GM19438 (cell line): ENCODE measurements at regions not wholly inside any gene's neighbourhood (a gene's known extent, or its start where the extent isn't known, plus 50 kb on each side); places are given as distances from the start of the nearest gene placed in this dataset.

ENCODE experiments used
- ATAC-seq: cut with Tn5 transposase; IDR thresholded peaks from one replicate; pipeline ENCODE4 v1.9.1; 2021; ENCODE audit warnings: low read depth; ENCODE audit not compliant: unreplicated experiment

DNA sequence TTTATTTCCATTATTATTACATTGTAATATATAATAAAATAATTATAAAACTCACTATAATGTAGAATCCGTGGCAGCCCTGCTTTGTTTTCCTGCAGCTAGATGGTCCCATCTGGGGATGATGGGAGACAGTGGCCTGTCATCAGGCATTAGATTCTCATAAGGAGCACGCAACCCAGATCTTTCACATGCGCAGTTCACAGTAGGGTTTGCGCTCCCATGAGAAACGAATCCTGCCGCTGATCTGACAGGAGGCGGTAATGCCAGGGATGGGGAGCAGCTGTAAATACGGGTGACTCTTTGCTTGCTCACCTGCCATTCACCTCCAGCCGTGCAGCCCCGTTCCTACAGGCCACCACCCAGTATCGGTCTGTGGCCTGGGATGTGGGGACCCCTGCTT, 1879.3 kb upstream of the WWC1 start:
- no peak for ATAC-seq

DNA sequence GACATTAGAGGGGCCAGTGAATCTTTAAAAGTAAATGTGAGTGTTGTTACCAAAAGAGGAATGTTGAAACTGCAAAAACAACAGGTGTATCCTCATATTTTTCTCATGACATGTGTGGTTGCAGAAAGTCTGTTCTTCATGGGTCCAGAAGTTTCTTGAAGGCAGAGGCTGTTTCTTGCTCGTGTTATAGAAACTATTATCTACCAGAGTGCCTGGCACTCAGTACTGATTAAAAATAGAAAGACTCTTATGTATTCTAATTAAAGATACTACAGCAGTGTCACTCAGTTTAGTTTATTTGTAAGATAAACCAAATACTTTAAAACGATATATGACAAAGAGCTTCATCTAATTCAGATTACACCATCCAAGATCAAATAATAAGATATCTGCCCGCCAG, 1864.2 kb upstream of the WWC1 start:
- no peak for ATAC-seq

DNA sequence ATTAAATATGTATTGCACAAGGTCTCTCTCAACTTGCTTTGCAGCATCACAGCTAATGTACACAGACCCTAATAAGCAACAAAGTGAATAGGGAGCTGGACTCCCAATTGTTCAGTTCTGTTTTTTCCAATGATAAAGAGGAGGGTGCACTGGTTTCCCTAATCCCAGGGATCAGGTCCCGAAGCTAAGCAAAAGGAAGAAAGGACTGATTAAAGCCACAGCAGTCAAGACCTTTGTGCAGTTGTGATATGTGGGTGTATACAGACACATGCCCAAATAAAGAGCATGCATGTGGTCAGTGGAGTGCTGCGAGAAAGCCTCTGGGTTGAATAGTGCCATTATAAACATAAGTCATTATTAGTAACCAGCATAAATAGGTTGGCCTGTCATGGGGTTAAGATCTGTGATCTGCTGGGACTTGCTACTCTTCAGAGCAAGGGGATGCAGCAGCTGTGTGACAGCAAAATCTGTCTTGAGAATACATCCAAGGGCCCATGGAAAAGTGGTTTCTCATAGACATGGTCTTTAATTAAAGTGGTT, 1863.1 kb upstream of the WWC1 start:
- ATAC-seq: no peak

DNA sequence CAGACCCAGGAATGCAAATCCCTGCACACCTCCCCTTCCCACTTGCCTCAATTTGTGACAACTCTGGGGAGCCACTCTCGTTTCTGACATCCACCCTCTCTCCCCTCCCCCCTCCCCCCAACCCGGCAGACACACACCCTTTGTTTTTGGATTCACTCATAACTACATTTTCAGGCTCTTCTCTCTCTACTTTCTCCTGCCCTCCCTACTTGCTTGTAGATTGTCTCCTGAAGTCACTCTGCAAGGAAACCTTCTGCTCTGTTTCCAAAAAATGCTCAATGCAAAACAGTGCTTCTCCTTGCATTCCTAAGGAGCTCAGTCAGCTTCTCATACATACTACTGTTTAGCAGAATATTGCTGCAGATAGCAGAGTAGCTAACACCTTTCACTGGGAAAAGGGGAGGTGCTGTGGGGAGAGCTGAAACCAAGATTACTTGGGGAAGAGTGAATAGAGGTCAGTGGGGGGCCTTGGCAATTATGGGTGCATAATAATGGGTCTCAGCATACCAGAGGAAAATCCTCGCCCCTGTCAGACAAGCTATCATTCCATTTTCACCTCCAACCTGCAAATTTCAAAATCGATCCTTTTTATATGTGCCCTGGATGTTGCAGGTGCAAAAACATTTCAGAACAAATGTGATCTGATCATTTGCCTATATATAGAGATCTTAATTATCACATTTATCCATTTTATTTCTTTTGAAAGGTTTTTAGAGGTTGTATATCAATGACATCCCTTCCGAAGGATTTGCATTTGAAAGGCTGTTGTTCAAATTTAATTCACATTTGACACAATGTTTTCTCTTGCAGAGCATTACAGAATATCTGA, 1860.7 kb upstream of the WWC1 start:
- no peak for ATAC-seq

DNA sequence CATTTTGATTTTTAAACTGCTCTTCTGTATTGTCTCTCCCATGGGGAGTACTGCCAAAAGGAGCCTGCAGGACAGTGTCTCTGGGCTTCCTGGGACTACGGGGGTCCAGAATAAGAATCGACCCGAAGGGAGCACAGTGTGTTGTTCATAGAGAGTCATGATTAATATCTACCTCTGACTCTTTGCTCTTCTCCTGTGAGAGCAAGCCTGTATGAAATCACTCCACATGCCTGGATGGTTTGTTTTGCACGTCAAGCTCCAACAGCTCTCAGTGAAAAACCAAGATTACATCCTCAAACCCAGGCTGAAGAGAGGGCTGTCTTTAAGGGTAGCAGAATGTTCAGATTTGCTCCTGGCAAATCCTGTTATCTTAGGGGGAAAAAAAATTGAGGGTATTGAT, 1860.0 kb upstream of the WWC1 start:
- no peak for ATAC-seq

DNA sequence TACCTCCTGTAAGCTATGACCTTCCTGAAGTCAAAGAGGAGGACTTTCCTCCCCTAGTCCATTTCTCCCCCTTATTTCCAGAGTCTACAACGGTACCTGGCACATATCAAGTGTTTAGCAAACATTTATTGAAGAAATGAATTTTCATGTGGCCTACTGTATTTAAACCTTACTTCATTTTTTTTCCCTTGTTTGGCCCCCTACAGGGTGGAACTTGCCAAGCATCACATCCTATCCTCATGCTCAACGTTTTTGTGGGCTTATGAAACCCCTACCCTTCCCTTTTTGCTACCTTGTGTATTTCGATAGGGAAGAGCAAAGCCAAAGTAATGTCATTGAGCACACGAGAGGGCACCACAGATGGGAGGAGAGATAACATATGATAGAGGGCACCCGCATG, 1857.8 kb upstream of the WWC1 start:
- no peak for ATAC-seq

DNA sequence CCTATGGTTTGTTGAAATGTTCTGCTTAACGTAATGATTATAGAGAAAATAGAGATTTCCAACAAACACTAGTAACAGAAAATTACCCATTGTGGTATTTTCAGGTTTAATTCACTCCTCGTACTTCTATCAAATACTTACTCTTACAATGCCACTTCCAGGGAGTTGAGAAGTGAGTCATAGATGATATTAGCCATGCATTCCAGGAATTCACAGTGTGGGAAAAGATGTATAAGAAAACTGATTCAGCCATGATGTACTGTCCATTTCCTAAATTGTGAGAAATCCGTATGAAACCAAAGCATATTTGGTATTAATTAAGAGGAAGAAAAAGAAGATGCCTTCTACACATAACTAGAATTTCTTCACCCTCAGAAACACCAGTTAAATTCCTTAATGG, 1854.6 kb upstream of the WWC1 start:
- ATAC-seq: no peak

DNA sequence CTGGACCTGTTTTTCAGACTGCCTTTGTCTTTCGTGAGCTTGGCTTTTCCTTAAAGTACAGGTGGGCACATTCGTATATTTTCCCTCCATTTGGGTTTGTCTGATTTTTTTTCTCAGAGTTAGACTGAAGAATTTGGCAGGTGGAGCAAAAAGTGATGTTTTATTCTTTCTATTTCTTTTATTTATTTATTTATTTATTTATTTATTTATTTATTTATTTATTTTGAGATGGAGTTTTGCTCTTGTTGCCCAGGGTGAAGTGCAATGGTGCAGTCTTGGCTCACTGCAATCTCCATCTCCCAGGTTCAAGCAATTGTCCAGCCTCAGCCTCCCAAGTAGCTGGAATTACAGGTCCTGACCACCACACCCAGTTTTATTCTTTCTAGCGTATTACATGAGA, 1805.1 kb upstream of the WWC1 start:
- no peak for ATAC-seq

DNA sequence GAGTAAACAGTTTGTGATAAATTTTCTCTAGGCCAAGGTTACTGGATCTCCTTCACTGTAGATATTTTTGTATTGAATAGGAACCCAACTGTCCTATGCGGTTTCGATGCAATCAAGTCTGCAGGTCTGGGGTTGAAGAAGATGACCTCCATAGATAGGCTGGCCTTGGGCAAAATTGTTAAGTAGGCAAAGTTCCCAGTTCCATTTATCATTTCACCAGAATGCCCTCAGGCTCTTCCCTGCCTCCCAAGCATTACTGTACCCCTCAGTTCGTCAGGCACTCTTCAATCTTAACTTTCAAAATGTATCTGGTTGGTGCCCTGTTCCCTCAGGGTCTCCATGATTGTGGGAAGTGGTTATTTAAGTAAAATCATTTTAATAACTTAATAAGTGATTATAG, 1802.9 kb upstream of the WWC1 start:
- ATAC-seq: no peak

DNA sequence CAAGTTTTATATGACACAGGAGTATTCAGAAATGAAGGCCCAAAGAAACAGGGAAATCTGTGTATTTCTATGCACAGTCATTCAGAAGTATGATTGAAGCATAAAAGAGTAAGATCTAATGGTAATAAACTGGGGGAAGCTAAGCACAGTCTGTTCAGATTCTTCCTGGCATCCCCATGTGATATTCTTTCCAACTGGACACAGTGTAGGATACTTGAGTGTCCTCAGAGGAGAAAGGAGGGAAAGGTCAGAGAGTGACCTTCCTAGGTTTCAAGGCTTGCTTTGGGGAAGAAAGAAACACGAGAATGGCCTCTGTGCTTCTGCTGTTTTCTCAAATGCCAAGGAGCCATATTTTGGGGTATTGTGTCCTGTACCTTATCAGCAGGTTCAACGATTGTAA, 1798.4 kb upstream of the WWC1 start:
- ATAC-seq: no peak

DNA sequence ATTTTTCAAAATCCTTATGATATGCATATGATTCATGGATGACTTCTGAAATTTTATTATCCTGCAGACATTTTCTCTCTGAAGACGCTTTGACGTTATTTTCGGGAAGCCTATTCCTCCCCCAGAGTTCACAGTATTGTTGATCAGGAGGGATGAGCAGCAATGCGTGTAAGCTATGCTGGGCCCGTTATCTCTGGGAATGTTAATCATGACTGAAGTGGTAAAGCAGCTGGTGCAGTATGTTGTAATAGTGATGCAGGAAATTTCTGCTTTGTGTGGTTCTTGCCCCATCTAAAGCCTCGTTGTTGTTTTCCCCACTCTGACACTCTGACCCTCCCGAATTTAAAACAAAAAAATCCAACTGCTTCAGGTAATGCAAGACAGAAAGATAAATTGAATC, 1797.8 kb upstream of the WWC1 start:
- ATAC-seq: no peak

DNA sequence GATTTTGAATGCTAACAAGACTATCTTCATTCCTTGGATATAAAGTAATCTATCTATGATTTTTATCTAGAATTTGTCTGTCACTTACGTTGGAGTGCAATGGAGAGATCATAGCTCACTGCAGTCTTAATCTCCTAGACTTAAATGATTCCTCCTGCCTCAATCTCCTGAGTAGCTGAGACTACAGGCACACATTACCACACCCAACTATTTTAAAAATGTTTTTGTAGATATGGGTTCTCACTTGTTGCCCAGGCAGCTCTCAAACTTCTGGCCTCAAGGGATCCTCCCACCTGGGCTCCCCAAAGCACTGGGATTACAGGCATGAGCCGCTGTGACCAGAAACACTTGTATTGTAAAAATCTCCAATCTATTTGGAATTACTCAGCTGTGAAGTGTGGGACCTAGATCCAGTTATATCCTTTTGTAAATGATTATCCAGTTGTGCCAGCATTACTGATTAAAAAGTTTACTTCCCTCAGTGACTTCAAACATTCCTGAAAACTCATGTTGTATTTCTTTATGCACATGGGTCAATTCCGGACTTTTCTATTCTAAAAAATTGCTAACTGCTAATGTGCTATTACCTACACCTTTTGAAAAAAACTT, 1793.8 kb upstream of the WWC1 start:
- ATAC-seq: no peak

DNA sequence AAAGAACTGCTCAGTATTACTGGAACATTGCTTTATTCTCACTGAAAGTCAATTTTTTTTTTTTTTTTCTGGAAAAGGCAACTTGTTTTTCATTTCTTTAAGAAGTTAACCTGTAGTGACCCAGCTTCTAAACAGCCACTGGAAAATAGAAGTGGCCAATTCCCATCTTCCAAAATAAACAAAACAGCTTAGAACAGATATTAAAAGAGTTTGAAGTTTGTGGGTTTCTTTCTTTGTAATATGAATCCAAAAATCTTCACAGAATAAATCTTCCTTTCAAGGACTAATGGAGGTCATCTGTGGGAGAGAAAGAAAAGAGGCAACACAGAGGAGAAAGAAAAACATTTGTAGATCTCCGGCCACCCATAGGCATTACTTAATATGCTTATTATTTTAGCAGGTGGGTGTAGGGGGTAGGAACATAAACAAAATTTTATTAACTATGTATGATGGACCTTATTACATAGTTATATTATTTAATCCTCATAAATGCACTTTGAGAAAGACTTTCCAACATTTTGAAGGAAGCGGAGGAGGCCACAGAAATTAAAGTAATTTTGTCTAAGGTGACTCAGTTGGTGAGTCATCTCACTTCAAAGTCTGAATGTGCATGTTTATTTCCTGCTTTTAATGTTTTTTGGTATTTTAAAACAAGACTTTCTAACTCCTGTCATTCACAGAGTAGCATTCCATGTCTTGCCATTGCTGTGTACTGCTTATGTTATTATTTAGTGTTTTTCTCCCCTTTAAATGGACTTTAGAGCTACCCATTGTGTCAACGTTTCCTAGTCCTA, 1791.8 kb upstream of the WWC1 start:
- no peak for ATAC-seq

DNA sequence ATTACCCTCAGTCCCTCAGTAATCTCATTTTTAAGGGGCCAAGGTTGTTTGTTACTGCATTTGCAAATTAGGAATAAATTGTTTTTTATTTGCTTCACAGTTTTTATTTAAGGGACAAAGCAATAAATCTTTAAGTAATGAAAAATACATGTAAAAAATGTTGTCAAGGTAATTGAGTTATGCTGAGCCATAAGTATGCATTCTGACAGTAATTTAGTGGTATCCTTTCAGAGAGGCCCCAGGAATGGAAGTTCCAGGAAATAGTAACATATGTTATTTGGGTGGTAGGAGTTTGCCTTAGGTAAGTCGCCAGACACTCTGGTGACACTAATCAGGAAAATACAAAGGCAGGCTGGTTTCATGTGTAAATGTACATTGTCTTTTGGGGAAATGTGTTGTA, 1787.9 kb upstream of the WWC1 start:
- ATAC-seq: no peak

DNA sequence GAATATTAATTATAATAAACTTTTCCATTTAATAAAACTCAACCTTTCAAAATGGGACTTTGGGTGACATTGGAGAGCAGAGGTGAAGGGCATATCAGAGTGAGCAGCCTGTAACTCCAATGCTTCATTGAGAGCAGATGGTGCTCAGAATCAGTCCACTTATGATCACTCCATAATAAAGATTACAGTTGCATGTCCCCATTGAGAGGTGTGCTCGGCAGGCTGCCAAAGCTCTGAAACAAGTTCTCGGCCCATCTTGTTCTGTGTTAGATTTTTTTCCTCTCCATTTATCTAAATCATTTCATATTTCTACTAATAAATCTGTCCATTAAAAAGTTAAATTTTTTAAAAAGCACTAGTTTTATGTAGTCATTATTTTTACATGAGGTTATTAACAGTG, 1786.4 kb upstream of the WWC1 start:
- ATAC-seq: no peak

DNA sequence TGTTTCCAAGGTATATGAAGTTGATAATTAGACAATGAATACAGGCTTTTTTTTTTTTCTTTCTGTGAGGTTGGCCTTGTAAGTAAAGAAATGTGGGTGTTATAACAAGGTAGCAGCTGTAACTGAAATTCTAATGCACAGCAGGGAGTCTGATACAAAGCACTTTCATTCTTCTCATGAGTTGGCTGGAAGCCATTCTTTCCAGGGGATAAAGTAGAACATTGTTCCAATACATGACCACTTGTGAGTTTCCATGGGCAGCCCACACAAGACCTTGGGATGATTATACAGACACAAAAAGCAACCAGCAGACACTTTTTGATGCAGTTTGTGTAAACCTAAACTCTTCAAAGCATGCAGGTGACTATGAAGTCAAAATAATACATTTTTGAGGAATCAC, 1785.9 kb upstream of the WWC1 start:
- no peak for ATAC-seq

DNA sequence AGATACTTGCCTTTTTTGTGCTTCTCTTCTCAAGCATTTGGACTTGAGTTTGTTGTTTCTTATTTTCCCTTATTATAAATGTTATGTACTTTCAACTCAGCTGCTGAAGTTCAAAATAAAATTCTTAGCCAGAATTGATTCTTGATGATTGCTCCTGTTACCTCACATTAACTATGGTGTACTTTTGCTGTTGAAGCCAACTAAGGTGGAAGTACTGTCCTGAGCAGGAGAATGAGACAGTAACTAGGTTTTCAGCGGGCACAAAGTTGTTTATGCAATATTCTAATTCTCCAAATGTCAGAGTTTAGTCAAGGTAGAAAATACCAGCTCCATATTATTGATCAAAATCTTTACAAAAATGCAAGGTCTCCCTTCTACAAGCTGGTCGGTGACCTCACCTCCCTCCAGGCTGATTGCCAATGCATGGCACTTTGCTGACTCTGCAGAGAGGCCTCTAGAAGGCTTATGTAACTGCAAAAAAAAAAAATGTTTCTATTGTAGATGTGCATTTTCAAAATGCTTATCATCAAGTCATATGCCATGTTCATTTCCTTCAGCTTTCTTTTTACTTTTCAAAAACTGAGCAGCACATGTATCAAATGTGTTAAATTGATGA, 1783.5 kb upstream of the WWC1 start:
- ATAC-seq: no peak

DNA sequence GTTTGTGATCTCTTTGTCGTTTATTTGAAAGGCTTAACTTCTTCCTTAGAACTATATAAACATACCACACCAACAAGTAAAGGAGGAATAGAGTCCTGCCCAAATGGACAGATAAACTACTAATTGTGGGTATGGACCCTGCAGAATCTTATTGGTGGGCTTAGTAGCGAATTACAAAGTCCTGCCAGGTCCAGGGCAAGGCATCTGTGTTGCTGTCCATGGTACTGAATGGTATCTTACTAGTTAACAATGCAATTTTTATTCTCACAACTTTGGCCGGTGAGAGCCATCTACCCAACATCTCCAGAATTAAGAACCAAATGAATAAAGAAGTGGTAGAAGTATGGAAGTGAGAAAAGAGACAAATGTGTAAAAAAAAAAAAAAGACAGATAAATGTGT, 1782.4 kb upstream of the WWC1 start:
- no peak for ATAC-seq

DNA sequence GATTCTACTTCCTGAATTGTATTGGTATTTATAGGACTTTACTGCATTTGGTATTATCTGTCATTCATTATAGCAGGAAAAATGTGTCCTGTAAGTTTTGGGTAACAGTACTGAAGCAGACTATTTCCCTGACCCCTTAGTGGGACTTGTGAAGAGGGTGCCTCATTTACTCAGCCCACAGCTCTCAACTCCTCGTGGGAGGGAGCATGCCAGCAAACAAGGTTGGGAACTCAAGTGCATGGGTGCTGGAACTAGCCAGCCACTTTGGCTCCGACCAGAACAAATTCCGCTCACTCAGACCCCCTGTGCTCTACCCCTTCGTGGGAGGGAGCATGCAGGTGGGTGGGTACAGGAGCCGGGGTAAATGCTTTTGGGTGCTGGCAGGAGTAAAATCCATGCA, 1773.5 kb upstream of the WWC1 start:
- no peak for ATAC-seq

DNA sequence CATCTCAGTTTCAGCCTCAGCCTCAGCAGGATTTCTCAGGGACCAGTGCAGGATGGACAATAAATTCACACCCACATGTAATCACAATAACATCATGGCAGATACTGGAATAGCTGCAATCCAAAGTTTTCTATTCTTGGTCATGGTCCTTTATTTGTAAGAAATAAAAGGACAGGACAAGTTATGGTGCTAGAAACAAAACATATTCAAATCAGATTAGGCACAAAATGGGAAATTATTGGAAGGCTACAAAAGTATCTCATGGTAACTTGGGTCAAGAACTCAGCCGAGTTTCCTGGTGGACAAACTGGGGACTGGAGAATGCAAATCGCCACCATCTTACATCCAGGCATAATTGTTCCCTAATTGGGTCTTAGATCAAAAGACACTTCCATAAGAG, 1768.2 kb upstream of the WWC1 start:
- no peak for ATAC-seq

DNA sequence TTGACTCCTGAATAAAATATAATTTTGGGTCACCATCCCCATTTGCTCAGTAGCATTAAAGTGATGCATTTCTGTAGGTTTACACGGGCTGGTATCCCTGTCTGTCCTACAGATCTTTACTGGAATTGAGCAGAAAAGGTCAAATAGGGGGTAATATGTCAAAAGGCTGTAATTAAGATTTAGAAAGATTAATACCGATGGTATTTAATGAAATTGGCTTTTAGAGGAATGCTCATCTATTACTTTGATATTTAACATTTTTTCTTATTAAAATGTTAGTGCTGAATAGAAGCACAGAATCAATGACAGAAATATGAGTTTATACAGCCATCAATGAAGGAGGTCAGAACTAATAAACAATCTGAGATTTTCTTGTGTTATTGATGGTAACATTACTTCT, 1762.2 kb upstream of the WWC1 start:
- ATAC-seq: no peak
